ENCODE measurements at regions not wholly inside any gene's neighbourhood (a gene's known extent, or its start where the extent isn't known, plus 50 kb on each side); places are given as distances from the start of the nearest gene placed in this dataset.
"Not testable (repeated sequence)": the region's sequence is repeated elsewhere in the genome, so short reads cannot be mapped to it uniquely, and the experiment has no call there.

DNA sequence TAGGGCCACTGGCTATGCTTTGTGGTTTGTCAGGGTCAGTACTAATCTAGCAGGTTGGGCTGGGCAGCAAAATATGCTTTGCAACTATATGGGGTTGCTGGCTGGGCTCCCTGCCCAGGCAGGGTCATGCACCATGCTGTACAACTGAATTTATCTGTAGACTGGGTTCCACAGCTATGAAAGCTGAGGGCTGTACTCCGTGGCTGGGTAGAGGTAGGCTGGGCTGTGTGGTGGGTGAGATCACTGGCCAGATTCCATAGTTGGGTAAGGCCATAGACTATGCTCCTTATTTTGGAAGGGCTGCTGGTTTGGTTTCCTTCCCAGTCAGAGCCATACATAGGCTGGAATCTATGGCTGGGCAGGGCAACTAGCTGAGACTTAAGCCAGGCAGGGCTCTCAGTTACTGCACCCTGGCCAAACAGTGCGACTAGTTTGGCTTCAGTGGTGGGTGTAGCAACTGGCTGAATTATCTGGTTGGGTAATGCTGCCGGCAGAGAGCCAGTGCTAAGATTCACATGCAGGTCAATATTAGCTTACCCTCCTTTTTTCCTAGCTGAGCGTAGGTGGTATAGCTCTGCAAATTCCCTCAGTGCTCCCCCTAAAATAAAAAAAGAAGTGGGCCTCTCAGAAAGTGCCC lies 769.1 kb upstream of the CDH8 start:
- DNase-seq = no peak

DNA sequence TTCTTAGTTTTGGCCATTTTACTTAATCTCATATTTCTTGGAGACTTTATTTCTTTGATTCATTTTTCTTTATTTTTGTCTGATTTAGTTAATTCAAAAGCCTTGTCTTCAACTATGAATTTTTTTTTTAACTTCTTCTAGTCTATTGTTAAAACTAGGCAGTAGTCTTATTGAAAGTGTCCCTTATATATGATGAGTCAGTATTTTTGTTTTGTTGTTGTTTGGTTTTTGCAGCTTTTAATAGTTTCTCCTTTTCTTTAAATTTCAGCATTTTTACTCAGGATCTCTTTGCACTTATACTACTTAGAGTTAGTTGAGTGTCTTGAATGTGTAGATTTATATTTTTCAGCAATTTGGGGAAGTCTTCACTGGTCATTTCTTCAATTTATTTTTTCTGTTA lies 758.5 kb upstream of the CDH8 start:
- no peak for DNase-seq

DNA sequence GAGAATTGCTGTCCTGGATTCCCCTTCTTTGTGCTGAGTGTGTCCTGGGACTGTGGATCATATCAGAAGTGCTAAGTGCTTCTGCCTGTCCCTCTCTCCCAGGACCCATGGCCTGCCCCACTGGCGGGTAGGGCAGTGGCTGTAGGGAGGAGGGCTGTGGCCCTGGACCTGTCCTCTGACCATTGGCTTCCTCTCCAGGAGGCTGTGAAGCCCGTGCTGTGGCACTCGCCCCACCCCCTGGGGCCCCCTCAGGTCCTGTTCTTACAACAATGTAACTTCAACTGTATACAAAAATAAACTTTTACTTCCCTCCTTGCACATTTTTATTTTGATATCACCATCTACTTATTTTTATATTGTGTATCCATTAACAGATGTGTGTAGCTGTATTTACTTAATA lies 743.8 kb upstream of the CDH8 start:
- DNase-seq = not testable (repeated sequence)

DNA sequence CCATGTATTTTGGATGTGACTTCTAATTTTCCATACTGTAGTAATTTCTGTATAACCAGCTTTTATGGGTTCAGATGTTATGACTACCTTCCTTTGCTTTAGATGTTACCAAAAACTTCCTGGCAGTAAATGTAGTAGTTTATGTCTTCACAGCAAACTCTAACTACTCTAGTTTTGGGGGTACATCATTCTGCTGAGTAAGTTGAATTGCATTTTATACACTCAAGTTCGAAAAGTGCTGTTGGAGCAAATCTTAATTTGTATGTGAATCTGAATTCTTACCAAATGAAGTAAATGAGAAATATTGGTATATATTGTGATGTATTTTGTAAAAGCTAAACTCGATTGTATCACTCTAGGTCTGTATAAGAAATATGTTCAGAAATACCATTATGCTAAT lies 728.3 kb upstream of the CDH8 start:
- no peak for DNase-seq

DNA sequence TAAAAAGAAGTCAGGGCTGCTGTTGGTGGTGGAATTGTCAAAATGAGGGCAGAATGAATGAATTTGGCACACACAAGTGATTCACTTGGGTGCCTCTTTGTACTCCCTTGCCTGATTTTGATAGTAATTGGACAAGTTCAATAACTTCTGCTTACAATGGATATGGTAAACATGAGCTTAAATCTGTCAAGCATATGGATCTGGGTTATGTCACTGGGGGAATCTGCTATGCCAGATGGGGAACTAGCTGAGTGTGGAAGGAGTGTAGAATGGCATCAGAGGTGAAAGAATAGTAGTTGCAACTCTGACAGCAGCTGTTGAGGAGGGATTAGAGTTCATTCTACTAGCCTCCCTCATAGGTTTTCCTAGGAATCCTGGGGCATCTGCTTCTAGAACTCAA lies 724.2 kb upstream of the CDH8 start:
- no peak for DNase-seq

DNA sequence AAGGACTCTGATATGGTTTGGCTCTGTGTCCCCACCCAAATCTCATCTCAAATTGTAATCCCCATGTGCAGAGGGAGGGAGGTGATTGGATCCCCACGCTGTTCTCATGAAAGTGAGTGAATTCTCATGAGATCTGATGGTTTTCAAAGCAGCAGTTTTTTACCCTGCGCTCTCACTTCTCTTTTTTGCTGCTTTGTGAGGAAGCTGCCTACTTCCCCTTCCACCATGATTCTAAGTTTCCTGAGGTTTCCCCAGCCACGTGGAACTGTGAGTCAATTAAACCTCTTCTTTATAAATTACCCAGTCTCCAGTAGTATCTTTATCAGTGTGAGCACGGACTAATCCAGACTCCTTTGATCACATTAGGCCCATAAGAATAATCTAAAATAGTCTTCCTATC lies 719.7 kb upstream of the CDH8 start:
- no peak for DNase-seq

DNA sequence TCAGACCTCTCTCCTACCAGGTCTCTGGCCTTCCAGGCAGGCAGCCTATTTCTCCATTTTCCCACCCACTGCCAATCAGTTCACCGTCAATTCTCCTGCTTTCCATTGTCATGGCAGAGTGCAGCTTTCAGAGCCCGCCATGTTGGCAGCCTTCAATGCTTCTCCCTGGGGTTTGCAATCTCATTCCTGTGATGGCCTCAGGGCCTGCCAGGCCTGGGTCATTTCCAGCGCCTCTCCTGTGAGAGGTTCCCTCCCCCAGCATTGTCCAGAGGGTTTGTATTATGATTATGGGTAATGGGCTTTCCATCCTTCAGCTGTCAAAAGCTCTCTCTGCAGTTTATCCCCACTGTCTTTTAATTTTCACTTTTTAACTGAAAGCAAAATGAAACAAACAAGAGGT lies 716.6 kb upstream of the CDH8 start:
- no peak for DNase-seq

DNA sequence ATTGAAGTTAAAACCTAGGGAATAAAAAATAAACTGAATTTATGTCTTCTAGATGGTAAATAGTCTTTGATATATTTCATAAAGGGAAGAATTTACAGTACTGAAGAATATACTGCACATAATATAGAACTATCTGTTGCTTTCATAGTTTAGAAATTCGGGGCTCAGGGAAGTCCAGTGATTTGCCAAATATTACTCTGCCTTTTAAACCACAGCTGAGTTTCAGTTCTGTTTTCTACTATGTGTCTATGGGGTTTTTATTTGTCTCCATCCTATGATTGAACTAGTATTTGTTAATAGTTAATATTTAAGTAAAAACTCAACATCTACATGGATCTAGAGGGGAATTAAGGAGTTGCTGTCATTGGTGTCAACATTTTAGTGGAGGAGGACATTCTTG lies 715.0 kb upstream of the CDH8 start:
- DNase-seq = no peak

DNA sequence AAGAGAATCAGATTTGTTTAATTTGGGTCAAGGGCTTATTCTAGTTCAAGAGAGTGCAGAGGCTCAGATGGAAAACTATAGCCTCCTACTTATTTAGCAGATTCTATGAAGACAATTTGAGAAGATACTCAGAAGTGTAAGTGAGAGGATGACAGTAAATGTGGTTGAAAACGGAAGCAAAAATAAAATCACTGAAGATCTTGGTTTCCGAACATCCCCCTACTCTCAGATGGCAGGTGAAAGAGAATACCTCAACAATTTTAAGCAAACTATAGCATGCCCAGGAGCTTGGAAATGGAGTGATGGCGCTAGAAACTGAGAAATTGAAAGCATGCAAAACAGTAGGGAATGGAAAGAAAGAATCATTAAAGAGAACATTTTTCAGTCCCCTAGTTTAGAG lies 705.5 kb upstream of the CDH8 start:
- no peak for DNase-seq

DNA sequence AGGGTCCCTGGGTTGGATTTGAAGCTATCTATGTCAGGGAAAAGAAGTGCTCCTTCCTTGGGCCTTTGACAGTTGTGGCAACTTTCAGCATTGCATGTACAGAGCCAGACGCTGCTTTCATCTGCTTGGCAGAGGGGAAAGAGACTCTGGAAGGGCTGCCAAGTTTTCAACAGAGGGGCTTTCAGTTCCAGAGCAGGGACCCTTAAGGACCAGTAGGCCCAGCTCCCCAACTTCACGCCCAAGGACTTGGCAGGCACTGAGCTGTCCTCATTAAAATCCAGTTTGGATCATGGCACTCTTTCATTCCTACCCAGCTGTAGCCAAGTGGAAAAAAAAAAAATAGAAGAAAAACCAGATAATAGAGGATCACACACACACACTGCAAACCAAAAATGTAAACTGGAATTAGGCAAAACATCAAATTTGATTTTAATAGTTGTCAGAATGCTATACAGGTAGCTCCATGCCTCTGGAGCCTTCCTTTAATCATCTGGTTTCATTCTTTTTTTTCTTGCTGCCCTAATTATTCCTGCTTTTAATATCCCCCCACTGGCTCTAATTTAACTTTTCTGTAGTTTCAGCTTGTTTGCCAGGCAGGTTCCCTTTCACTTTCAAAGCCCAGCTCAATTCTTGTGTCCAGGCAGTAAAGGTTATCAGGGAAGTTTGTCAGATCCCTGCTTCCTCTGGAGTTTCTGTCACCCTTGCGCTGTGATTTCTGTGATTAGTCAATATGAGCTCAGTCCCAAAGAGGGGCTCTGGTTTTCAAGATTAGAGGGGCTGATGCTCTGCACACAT lies 702.6 kb upstream of the CDH8 start:
- no peak for DNase-seq

DNA sequence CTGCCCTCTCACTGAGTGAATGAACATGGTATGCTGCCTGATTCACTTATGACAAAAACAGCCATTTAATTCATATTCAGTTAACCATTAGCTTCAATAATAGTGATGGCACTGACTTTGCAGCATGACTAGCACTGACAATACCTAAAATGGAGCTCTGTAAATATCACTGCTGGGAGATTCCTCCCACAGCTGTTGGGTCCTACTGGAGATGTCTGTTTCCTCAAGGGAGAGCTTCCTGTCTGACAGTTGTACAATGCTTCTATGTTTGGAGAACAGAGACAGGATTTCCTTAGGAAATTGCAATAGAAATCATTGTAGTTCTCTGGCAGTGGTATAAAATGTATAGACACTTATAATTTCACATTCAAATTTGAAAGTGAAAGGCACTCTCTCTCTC lies 695.9 kb upstream of the CDH8 start:
- no peak for DNase-seq

DNA sequence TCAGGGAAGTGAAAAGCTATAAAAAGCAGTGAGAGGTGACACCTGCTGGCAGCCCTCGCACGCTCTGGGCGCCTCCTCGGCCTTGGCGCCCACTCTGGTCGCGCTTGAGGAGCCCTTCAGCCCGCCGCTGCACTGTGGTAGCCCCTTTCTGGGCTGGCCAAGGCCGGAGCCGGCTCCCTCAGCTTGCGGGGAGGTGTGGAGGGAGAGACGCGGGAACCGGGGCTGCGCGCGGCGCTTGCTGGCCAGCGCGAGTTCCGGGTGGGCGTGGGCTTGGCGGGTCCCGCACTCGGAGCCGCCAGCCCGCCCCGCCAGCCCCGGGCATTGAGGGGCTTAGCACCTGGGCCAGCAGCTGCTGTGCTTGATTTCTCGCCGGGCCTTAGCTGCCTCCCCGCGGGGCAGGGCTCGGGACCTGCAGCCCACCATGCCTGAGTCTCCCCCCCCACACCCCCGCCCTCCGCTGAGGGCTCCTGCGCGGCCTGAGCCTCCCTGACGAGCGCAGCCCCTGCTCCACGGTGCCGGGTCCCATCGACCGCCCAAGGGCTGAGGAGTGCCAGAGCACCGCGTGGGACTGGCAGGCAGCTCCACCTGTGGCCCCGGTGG lies 688.5 kb upstream of the CDH8 start:
- DNase-seq = not testable (repeated sequence)

DNA sequence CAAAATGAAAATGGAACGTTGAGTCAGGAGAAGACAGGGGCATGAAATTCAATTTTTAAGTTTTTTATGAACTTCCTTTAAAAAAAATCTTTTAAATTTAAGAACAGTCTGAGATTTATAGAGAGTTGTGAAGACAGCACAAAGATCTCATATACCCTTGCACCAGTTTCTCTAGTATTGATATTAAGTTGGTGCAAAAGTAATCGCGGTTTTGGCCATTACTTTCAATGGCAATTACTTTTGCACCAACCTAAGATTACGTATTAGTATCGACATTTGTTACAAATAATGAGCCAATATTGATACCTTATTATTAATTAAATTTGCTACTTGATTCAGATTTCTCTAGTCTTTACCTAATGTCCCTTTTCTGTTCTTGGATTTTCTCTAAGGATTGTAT lies 684.4 kb upstream of the CDH8 start:
- no peak for DNase-seq

DNA sequence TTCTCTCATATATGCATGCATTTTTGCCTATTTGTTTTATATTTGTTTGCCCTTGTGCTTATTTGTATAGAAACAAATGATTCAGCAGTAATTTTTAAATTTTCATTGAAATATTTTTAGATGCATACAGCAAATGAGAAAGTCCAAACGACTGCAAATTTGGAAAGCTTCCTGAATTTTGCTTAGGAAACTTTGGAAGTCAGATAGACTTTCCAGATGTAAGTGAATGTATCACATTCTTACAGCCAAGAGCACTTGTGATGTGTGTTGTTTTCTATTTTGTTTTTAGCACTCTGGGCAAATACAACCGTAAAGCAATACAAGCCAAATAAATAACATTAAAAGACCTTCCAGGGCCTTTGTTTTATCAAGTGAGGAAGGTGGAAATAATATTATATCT lies 680.8 kb upstream of the CDH8 start:
- no peak for DNase-seq

DNA sequence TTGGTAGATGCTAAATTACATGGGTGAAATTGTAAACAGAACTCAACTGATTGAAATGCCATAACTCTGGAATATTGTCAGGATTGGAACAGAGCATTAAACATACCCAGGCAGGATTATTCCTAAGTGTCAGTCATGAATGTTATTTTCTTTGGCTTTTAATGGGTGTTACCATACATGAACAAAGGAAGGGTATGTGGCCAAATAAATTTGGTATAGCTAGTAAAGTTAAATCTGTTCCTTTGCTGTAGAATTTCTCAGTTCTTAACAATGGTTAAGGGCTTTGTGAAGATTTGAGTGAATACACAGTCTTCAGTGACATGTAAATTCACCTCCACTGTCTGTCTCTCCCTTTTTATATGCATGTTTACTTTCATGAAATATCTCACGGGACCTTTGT lies 679.5 kb upstream of the CDH8 start:
- DNase-seq = no peak

DNA sequence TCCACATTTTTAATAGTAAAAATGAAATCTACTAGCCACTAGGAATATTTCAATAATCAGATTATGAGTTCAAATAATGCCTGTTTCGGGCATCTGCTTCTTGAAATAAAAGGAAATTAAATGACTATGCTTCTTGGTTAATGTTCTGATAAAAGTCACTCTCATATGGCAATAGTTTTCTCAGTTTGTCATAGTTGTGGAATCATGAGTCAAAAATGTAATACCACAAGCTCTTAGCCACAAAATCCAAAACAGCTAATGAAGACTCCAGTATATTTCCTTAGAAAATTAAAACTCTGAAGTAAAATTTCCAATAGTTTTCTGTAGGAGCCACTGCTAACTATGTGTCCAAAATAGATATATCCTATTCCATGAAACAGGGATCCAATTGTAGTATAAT lies 676.3 kb upstream of the CDH8 start:
- no peak for DNase-seq

DNA sequence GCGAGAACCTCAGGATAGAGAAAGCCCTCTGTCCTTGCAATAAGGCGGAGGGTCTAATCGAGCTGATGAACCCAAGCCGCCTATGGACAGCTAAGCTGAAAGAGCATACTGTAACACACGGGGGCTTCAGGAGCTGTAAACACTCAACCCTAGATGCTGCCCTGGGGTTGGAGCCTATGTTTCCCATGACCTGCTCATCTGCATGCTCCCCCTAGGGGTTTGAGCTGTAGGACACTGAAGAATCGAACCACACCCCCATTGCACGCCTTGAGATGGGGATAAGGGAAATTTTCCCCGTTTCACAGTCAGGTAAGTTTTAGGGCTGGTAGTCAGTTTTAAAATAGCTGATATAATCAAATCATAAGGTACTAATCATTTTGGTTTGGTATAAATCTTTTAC lies 675.6 kb upstream of the CDH8 start:
- no peak for DNase-seq

DNA sequence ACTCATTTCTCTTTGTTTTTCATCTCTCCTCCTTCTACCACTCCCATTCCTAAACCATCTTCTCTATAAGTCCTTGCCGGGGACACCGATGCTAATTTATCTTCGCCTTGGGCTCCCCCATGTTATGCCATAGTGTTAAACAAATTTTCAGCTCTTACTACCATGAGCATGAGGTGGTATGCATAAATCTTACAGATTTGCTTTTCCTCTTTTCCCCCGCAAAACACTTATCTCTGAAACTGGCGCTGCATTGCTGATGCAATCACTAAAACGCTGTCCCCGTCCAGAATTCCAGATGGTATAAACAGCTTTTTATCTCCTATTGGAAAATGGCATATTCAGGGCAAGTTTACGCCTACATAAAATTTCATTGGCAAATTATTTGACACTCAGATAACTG lies 673.6 kb upstream of the CDH8 start:
- DNase-seq = no peak

DNA sequence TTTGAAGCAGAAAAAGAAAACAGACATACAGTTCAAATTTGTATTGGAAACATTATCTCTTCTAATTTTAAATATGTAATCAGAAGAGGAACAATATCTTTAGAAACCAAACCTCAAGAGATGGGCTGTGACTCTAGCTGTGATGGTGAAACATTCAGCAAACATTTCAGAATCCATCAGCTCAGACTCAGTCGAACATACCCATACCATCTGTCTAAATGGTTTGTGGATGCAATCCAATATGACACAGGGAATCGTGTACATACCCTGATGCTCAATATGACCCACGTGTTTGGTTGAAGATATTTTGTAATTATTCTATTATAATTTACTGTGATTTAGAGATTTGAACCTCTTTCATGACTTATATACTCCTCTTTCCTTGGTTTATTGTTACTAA lies 665.2 kb upstream of the CDH8 start:
- no peak for DNase-seq

DNA sequence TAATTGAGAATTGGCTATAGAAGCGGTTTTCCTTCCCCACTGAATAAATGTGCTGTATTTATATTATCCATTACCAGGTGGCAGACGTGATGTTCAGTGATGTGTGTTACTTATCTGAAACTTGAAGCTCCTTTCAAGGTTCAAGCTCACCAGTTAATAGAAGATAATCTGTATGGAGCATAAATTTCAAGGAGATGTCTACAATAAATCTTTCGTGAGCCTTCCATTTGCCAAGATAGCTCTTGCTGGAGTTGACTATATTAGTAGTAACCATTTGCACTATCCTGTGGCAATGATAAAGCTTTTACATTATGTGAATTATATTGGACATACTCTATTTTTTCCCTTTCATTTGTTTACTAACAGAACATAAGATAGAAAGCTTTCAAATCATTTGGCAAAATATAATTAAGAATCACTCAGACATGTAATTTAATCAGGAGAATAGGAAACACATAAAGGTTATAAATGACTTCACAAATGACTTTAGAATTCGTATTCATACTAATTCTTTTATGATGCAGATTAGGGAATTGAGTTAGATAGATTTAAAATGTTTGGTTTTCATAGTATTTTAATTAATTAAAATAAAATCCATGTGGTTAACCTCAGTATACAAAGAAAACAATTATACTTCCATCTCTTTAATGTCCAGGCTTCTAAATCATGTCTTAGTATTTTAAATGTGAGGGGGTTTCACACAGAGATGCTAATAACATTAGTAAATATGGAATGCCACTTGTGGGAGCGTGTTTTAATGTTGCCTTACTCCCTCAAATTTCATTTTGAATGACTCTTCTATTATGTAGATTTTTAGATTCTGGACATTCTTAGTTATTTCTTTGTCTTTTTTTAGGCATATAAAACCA lies 664.4 kb upstream of the CDH8 start:
- DNase-seq = no peak

DNA sequence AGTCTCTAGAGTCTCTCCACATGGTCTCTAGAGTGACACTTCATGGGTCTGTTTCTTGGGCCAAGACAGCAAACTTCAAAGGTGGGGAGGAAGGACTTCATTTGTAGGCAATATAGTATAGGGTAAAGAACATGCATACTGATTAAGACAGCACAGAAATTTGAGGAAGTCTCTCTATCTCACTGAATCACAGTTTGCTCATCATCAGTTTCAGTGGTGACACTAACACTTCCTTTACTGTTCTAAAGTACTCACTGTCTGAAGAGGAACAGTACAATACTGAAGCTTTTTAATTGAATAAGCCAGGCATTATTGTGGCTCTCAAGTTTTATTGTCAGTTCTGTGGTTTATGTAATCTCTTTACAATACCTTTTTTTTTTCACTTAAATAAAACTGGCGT lies 656.4 kb upstream of the CDH8 start:
- DNase-seq = no peak

DNA sequence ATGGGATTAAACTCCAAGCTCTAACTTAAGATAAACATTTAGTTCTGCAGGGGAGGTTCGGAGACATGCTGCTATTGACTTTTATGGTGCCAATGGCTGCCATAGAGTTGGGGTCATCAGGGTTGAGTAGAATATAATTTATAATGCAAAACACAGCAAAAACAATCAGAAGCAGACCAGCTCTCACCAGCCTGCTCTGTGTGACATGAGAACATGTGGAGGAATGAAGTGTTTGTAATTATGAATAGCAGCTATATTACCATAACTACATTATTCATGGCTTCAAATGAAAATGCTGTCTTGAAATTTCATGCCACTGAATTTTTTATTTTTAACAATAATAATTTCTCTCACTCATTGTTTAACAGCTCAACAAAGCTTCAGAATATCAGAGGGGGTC lies 645.6 kb upstream of the CDH8 start:
- no peak for DNase-seq

DNA sequence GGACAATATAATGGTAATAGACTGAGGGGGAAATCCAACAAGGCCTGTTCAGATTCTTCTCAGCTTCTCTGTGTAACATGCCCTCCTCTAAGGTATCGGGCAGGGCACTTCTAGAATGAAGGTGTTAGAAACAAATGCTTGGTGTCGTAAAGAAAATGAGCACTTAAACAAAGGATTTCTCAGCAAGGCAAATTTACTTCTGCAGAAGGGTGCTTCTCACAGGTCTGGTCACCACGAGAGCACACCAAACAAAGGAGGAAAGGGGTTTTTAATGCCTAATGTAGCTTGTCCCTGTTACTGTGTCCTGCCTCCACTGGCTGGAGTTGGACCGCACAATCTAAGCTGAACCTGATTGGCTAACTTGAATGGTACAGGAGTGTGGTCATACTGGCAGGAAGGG lies 642.6 kb upstream of the CDH8 start:
- DNase-seq = no peak

DNA sequence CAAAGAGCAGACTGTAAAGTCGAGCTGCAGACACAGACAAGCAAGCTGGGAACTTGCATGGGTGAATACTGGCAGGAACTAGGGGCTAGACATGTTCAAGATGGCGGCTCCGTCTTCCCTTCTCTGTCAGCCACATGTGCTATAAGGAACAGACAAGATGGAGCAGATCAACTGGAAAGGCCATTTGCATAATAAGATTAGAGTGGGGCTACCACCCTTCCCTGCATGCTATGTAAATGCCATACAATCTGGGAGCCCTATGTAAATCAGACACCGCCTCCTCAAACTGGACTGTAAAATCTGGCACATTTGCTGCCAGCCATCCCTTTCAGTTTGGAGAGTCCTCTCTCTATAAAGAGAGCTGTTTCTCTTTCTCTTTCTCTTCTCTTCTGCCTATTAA lies 640.1 kb upstream of the CDH8 start:
- no peak for DNase-seq

Measured in NCI-H510A treated with DMSO at 0.1 percent for 48 hours (cell line).